ENCODE measurements at regions not wholly inside any gene's neighbourhood (a gene's known extent, or its start where the extent isn't known, plus 50 kb on each side); places are given as distances from the start of the nearest gene placed in this dataset.

DNA sequence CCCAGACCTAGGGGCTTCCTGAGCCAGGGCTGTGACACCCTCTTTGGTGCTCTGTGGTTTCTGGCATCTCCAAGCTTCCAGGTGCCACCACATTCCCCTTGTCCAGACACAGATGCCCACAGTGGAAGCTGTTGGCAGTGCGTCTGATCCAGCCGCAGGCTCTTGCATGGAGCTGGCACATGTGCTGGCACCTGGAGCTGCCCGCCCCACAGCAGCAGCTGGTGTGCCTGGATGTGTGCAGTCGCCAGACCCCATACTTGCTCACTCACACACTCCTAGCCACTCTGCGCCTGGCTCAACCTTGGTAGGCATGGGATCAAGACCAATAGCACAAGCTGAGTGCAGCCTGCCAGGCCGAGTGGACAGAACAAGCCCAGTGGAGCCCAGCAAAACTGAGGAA, 106.5 kb downstream of the LYZL1 start:
- DNase-seq (ENCODE audit: low read depth in 2 of 2, low spot score in 1 of 2), result no peak

DNA sequence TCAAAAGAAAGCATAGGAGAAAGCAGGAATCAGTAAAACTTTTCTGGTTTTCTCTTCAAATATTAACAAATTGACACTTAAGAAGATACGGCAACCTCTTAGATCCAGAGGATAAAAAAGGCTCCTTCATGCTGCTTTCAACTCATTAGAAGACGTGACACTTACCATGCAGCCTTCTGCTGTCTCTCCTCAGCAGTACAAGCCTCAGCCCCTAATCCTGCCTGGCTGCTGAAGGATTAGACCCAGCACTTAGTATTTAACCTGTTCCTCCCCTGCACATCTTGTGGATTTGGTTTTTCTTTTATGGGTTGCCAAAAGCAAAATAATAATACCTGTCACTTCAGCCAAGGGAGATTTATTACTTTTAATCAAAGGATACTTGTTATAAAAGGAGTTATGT, 108.4 kb downstream of the LYZL1 start:
- DNase-seq (ENCODE audit: low read depth in 2 of 2, low spot score in 1 of 2), result no peak

DNA sequence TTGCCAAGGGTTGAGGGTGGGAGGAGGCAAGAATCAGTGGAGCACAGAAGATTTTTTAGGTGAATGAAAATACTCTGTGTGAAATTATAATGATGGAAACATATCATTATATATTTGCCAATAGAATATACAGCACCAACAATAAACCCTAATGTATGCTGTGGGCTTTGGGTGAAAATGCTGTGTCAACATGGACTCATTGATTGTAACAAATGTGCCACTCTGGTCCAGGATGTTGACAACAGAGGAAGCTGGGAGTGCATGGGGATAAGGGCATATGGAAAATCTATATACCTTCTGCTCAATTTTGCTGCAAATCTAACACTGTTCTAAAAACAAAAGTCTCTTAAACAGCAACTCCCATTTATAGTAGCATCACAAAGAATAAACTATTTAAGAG, 114.3 kb downstream of the LYZL1 start:
- no peak for DNase-seq (ENCODE audit: low read depth in 2 of 2, low spot score in 1 of 2)

DNA sequence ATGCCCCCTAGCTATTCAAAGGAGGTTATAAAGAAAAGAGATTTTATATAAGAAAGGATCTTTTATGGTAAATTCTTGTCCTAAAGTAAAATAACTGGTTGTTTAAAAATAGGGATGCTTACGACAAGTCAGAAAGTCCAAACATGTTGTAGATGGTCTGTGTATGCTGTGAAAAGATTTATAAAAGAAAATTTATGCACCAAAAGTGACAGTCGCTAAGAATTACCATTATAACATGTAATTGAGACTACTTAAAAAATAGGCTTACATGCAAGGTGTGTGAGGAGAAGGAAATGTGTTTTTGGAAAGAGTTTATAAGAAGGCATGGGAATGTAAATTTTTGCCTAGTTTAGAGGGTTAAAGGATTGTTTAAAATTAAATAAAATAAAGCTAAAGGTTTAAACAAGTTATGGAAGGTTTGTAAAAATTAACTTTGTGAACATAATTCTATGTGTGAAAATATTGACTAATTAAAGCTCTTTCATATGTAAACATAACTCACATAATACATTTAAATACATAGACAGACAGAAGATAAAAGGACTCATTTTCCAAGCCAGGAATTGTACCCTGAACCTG, 118.5 kb downstream of the LYZL1 start:
- no peak for DNase-seq (ENCODE audit: low read depth in 2 of 2, low spot score in 1 of 2)

Data from stimulated activated CD8-positive, alpha-beta memory T cell treated with anti-CD3 and anti-CD28 coated beads, Interleukin-4, amount 100 ng/mL, for 1 hour (primary cell).